ENCODE measurements at regions not wholly inside any gene's neighbourhood (a gene's known extent, or its start where the extent isn't known, plus 50 kb on each side); places are given as distances from the start of the nearest gene placed in this dataset.
"Not testable (repeated sequence)": the region's sequence is repeated elsewhere in the genome, so short reads cannot be mapped to it uniquely, and the experiment has no call there.

DNA sequence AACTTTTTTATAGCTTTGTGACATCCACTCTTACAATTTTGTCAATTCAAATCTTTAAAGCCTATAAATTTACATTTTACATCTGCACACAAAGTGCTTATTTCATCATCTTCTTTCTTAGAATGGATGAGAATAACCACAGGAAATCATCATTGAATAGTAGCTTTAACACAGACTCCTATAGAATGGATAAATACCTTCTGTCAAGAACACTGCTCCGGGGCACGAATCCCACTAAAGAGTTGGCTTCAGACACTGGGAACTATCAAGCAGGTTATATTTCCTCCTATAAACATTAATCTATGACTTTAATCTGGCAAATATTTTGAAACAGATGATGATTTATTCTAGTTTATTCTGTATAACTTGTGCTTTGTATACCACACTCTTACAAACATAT is 269.7 kb upstream of the TPK1 start:
- Histone ChIP-seq H3K27me3 (no peaks in the 10 kb centered on the region), H3K36me3 (no peaks in the 10 kb centered on the region), H3K4me1 (no peaks in the 10 kb centered on the region), H3K27ac (no peak overlapping the region), H3K4me3 (no peak overlapping the region), H3K9me3 (no peaks in the 10 kb centered on the region)
- TF ChIP-seq, protein P1, sequence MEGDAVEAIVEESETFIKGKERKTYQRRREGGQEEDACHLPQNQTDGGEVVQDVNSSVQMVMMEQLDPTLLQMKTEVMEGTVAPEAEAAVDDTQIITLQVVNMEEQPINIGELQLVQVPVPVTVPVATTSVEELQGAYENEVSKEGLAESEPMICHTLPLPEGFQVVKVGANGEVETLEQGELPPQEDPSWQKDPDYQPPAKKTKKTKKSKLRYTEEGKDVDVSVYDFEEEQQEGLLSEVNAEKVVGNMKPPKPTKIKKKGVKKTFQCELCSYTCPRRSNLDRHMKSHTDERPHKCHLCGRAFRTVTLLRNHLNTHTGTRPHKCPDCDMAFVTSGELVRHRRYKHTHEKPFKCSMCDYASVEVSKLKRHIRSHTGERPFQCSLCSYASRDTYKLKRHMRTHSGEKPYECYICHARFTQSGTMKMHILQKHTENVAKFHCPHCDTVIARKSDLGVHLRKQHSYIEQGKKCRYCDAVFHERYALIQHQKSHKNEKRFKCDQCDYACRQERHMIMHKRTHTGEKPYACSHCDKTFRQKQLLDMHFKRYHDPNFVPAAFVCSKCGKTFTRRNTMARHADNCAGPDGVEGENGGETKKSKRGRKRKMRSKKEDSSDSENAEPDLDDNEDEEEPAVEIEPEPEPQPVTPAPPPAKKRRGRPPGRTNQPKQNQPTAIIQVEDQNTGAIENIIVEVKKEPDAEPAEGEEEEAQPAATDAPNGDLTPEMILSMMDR (IDR thresholded peaks at IDR 0.05) = no peak
- no peak for TF ChIP-seq POLR2A (IDR thresholded peaks at IDR 0.05)
- WGBS (ENCODE audit: insufficient coverage, low coverage, low lambda C conversion rate, missing lambda C conversion rate) = 53% methylated on average over 2 of the region's 2 CpGs
- DNase-seq = no peak
- ATAC-seq = no peak
- intact Hi-C loops (cut with DNase I) = no loop called here

DNA sequence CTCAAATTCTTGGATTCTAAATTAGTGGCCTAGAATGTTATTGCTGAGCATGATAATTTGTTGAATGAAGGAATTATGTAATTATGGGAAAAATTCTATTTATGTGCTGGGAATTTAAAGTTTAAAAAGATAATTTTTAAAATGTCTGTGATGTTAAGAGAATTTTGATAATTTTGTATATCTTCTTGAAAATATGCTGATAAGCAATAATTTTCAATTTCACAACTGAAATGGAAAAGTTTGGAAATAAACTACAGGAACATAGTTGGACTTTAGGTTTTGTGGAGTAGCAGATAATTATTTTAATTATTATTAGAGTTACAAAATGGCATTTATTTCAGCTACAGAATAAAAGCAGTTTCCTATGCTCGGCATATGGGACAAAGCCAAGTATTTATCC is 268.5 kb upstream of the TPK1 start:
- H3K9me3 ChIP-seq = no peaks in the 10 kb centered on the region
- no peak overlapping the region for H3K27ac ChIP-seq
- no peak for TF ChIP-seq POLR2A (IDR thresholded peaks at IDR 0.05)
- TF ChIP-seq, protein P1 (IDR thresholded peaks at IDR 0.05) = no peak
- H3K36me3 ChIP-seq = no peaks in the 10 kb centered on the region
- no peaks in the 10 kb centered on the region for H3K27me3 ChIP-seq
- 48% methylated on average over 1 of the region's 1 CpG for WGBS (ENCODE audit: insufficient coverage, low coverage, low lambda C conversion rate, missing lambda C conversion rate)
- ATAC-seq (no peak), DNase-seq (no peak)
- no peaks in the 10 kb centered on the region for H3K4me1 ChIP-seq
- H3K4me3 ChIP-seq = no peak overlapping the region
- intact Hi-C loops (cut with DNase I) = no loop called here

- H3K4me3 ChIP-seq; H3K4me1 ChIP-seq; ATAC-seq; DNase-seq; H3K27me3 ChIP-seq; H3K27ac ChIP-seq; intact Hi-C loops (cut with DNase I); H3K36me3 ChIP-seq; H3K9me3 ChIP-seq: not testable (repeated sequence)
- 52% methylated on average over 7 of the region's 10 CpGs for WGBS (ENCODE audit: insufficient coverage, low coverage, low lambda C conversion rate, missing lambda C conversion rate)
Measured at GRCh38 chr7:145102199-145102598, 266.3 kb upstream of the TPK1 start.

GRCh38 chr7:145092766-145093165 is 256.9 kb upstream of the TPK1 start:
- DNase-seq = no peak
- no peak overlapping the region for H3K4me3 ChIP-seq
- no peaks in the 10 kb centered on the region for H3K9me3 ChIP-seq
- no peak for TF ChIP-seq POLR2A (IDR thresholded peaks at IDR 0.05)
- TF ChIP-seq, protein P1 (IDR thresholded peaks at IDR 0.05) = no peak
- no peak overlapping the region for H3K27ac ChIP-seq
- ATAC-seq = no peak
- WGBS (ENCODE audit: insufficient coverage, low coverage, low lambda C conversion rate, missing lambda C conversion rate) = 46% methylated on average over 4 of the region's 4 CpGs
- no peaks in the 10 kb centered on the region for H3K27me3 ChIP-seq
- intact Hi-C loops (cut with DNase I) = no loop called here
- H3K4me1 ChIP-seq = no peaks in the 10 kb centered on the region
- H3K36me3 ChIP-seq = no peaks in the 10 kb centered on the region

- intact Hi-C loops (cut with DNase I) = no loop called here
- no peaks in the 10 kb centered on the region for H3K27me3 ChIP-seq
- TF ChIP-seq, protein P1 (IDR thresholded peaks at IDR 0.05) = no peak
- TF ChIP-seq POLR2A (IDR thresholded peaks at IDR 0.05) = no peak
- no peaks in the 10 kb centered on the region for H3K9me3 ChIP-seq
- WGBS (ENCODE audit: insufficient coverage, low coverage, low lambda C conversion rate, missing lambda C conversion rate) = 25% methylated on average over 3 of the region's 3 CpGs
- H3K4me3 ChIP-seq = no peak overlapping the region
- no peak overlapping the region for H3K27ac ChIP-seq
- no peaks in the 10 kb centered on the region for H3K4me1 ChIP-seq
- ATAC-seq (no peak), DNase-seq (no peak)
- H3K36me3 ChIP-seq = no peaks in the 10 kb centered on the region
Measured at GRCh38 chr7:145088111-145088745, 252.4 kb upstream of the TPK1 start.

Measured in right lobe of liver (tissue), 6 donors.